Hepatocyte (in vitro differentiated cells): ENCODE measurements at regions not wholly inside any gene's neighbourhood (a gene's known extent, or its start where the extent isn't known, plus 50 kb on each side); places are given as distances from the start of the nearest gene placed in this dataset.

ENCODE experiments used
- CTCF ChIP-seq: fragments of 200-600 bp; sonication (generic); IDR thresholded peaks from 2 replicates; pipeline ENCODE4 v1.5.1; 2016; ENCODE audit warnings: antibody characterized with exemption, mild to moderate bottlenecking; ENCODE audit not compliant: poor library complexity
- EZH2 ChIP-seq: fragments of 200-600 bp; sonication (generic); IDR thresholded peaks from 2 replicates; pipeline ENCODE4 v1.6.1; 2016; ENCODE audit warnings: antibody characterized with exemption, mild to moderate bottlenecking, borderline replicate concordance
- EZH2phosphoT487 ChIP-seq: fragments of 200-600 bp; sonication (generic); IDR thresholded peaks from one replicate; pipeline ENCODE4 v1.6.1; 2018; ENCODE audit warnings: antibody characterized with exemption, mild to moderate bottlenecking, low read depth, moderate library complexity; ENCODE audit not compliant: unreplicated experiment, severe bottlenecking

DNA sequence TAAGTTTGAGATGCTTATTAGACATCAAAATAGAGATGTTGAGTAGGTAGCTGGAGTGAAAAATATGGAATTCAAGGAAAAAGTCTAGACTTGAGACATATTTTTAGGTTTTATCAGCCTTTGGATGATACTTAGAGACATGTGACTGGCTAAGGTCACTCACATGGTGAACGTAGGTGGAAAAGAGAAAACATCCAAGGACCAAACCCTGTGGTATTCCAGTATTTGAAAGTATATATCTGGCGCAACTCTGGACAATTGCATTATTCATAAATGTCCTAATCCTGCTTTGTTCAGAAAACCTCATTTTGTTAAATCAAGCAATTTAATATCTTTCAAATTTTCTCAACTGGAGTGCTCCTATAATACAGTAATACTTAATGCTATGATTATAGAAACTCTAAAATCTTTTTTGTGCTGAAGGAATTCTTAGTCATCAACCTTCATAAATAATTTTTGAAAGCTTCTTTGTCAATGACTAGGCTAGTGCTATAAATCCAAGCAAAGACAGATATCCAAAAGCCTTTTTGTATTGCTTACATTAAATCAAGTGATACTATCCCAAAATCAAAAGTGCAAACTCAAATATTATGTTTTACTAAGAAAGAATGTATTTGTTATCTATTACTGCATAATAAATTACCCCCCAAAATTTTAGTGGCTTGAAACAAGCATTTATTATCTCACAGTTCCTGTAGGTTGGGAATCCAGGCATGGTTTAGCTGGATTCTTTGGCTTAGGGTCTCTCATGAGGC is 452.0 kb downstream of the ENC1 start:
- TF ChIP-seq CTCF = no peak
- TF ChIP-seq EZH2 = no peak
- TF ChIP-seq EZH2phosphoT487 = no peak
